ENCODE measurements at regions not wholly inside any gene's neighbourhood (a gene's known extent, or its start where the extent isn't known, plus 50 kb on each side); places are given as distances from the start of the nearest gene placed in this dataset.

GRCh38 chr2:210730672-210731071 lies 174.3 kb downstream of the CPS1 start:
- TF ChIP-seq GATA3 (IDR thresholded peaks at IDR 0.05; ENCODE audit: low read depth, low read length) (no peak), GATA2 (IDR thresholded peaks at IDR 0.05; ENCODE audit: low read depth, low read length) (no peak)

GRCh38 chr2:210746826-210747225 lies 190.4 kb downstream of the CPS1 start:
- peak; percentile 59; the same call in 1 of the 2 replicates for TF ChIP-seq GATA3 (IDR thresholded peaks at IDR 0.05; ENCODE audit: low read depth, low read length)
- TF ChIP-seq GATA2 (IDR thresholded peaks at IDR 0.05; ENCODE audit: low read depth, low read length), result peak; percentile 68

- TF ChIP-seq GATA3 (IDR thresholded peaks at IDR 0.05; ENCODE audit: low read depth, low read length), result no peak
- no peak for TF ChIP-seq GATA2 (IDR thresholded peaks at IDR 0.05; ENCODE audit: low read depth, low read length)
Measured at GRCh38 chr2:210752532-210752931, 196.1 kb downstream of the CPS1 start.

- TF ChIP-seq GATA2 (IDR thresholded peaks at IDR 0.05; ENCODE audit: low read depth, low read length), result no peak
- TF ChIP-seq GATA3 (IDR thresholded peaks at IDR 0.05; ENCODE audit: low read depth, low read length), result no peak
Measured at GRCh38 chr2:210753386-210753785, 197.0 kb downstream of the CPS1 start.

- TF ChIP-seq GATA2 (IDR thresholded peaks at IDR 0.05; ENCODE audit: low read depth, low read length), result no peak
- no peak for TF ChIP-seq GATA3 (IDR thresholded peaks at IDR 0.05; ENCODE audit: low read depth, low read length)
Measured at GRCh38 chr2:210756855-210757254, 200.5 kb downstream of the CPS1 start.

- TF ChIP-seq GATA2 (IDR thresholded peaks at IDR 0.05; ENCODE audit: low read depth, low read length) (no peak), GATA3 (IDR thresholded peaks at IDR 0.05; ENCODE audit: low read depth, low read length) (no peak)
Measured at GRCh38 chr2:210762604-210763588, 206.5 kb downstream of the CPS1 start.

- no peak for TF ChIP-seq GATA2 (IDR thresholded peaks at IDR 0.05; ENCODE audit: low read depth, low read length)
- TF ChIP-seq GATA3 (IDR thresholded peaks at IDR 0.05; ENCODE audit: low read depth, low read length), result no peak
Measured at GRCh38 chr2:210768329-210768910, 212.0 kb downstream of the CPS1 start.

- TF ChIP-seq GATA3 (IDR thresholded peaks at IDR 0.05; ENCODE audit: low read depth, low read length) (no peak), GATA2 (IDR thresholded peaks at IDR 0.05; ENCODE audit: low read depth, low read length) (no peak)
Measured at GRCh38 chr2:210776756-210777155, 220.4 kb downstream of the CPS1 start.

- TF ChIP-seq GATA3 (IDR thresholded peaks at IDR 0.05; ENCODE audit: low read depth, low read length), result no peak
- no peak for TF ChIP-seq GATA2 (IDR thresholded peaks at IDR 0.05; ENCODE audit: low read depth, low read length)
Measured at GRCh38 chr2:210782222-210782621, 225.8 kb downstream of the CPS1 start.

- TF ChIP-seq GATA2 (IDR thresholded peaks at IDR 0.05; ENCODE audit: low read depth, low read length) (no peak), GATA3 (IDR thresholded peaks at IDR 0.05; ENCODE audit: low read depth, low read length) (no peak)
Measured at GRCh38 chr2:210792000-210792399, 235.6 kb downstream of the CPS1 start.

GRCh38 chr2:210795506-210795905 lies 239.1 kb downstream of the CPS1 start:
- no peak for TF ChIP-seq GATA3 (IDR thresholded peaks at IDR 0.05; ENCODE audit: low read depth, low read length)
- TF ChIP-seq GATA2 (IDR thresholded peaks at IDR 0.05; ENCODE audit: low read depth, low read length), result no peak

GRCh38 chr2:210798180-210798579 lies 241.8 kb downstream of the CPS1 start:
- TF ChIP-seq GATA3 (IDR thresholded peaks at IDR 0.05; ENCODE audit: low read depth, low read length), result no peak
- TF ChIP-seq GATA2 (IDR thresholded peaks at IDR 0.05; ENCODE audit: low read depth, low read length), result no peak

GRCh38 chr2:210814251-210815025 lies 258.0 kb downstream of the CPS1 start:
- no peak for TF ChIP-seq GATA3 (IDR thresholded peaks at IDR 0.05; ENCODE audit: low read depth, low read length)
- no peak for TF ChIP-seq GATA2 (IDR thresholded peaks at IDR 0.05; ENCODE audit: low read depth, low read length)

GRCh38 chr2:210816769-210817168 lies 260.4 kb downstream of the CPS1 start:
- TF ChIP-seq GATA3 (IDR thresholded peaks at IDR 0.05; ENCODE audit: low read depth, low read length) (no peak), GATA2 (IDR thresholded peaks at IDR 0.05; ENCODE audit: low read depth, low read length) (no peak)
